Esophagus squamous epithelium (tissue), 4 donors: ENCODE measurements at regions not wholly inside any gene's neighbourhood (a gene's known extent, or its start where the extent isn't known, plus 50 kb on each side); places are given as distances from the start of the nearest gene placed in this dataset.

Source experiments
- POLR2A ChIP-seq, 4 donors: fragments of 450-650 bp; IDR thresholded peaks; one replicate each; pipeline ENCODE4 v1.6.1; 2017; ENCODE audit warnings: antibody characterized with exemption in 4 of 4, mild to moderate bottlenecking in 4 of 4, moderate library complexity in 3 of 4
- TF ChIP-seq, protein P1 (sequence below), 6 experiments: fragments of 450-650 bp in 4 of 6; fragments of 200-600 bp in 2 of 6; sonication (generic) in 2 of 6; IDR thresholded peaks; one replicate each; pipeline ENCODE4 v1.5.1; 2016 to 2019; ENCODE audit warnings: antibody characterized with exemption in 6 of 6, mild to moderate bottlenecking in 4 of 6, moderate library complexity in 4 of 6

DNA sequence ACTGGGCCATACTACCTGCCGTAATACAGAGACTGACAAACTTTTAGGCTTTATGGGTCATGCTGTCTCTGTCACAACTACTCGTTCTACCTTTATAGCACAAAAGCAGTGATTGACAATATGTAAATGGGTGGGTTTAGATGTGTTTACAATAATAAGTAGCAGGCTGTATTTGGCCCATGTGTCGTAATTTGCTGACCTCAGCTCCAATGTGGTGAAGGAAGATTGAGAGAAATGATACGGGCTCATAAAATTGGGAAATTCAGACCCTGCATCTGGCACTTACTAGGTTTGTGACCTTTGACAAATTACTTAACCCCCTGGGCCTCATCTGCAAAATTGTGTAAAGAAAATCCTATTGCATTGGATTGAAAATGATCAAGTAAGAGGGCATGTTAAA lies 150.8 kb upstream of the NPSR1 start:
- TF ChIP-seq, protein P1, sequence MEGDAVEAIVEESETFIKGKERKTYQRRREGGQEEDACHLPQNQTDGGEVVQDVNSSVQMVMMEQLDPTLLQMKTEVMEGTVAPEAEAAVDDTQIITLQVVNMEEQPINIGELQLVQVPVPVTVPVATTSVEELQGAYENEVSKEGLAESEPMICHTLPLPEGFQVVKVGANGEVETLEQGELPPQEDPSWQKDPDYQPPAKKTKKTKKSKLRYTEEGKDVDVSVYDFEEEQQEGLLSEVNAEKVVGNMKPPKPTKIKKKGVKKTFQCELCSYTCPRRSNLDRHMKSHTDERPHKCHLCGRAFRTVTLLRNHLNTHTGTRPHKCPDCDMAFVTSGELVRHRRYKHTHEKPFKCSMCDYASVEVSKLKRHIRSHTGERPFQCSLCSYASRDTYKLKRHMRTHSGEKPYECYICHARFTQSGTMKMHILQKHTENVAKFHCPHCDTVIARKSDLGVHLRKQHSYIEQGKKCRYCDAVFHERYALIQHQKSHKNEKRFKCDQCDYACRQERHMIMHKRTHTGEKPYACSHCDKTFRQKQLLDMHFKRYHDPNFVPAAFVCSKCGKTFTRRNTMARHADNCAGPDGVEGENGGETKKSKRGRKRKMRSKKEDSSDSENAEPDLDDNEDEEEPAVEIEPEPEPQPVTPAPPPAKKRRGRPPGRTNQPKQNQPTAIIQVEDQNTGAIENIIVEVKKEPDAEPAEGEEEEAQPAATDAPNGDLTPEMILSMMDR (IDR thresholded peaks at IDR 0.05) = no peak
- no peak for TF ChIP-seq POLR2A (IDR thresholded peaks at IDR 0.05)
